A673 (cell line): ENCODE measurements at regions not wholly inside any gene's neighbourhood (a gene's known extent, or its start where the extent isn't known, plus 50 kb on each side); places are given as distances from the start of the nearest gene placed in this dataset.
A peak's percentile ranks its signal among the peaks of the same experiment; 100 is the strongest.

ENCODE experiments used
- BruUV-seq: library from RNA; stranded (reverse); fragments of 400-500 nt; replicated peaks from 2 replicates; lab custom pipeline; 2021; lab: Mats Ljungman, UMichigan
- CTCF ChIA-PET: fragments of 300-600 bp; sonication (Branson Sonifier 250); formaldehyde crosslinking; loops from one replicate; lab custom pipeline; 2022; ENCODE audit warnings: antibody characterized with exemption; lab: Charles Lee
- POLR2A ChIA-PET: fragments of 300-600 bp; sonication (Branson Sonifier 250); formaldehyde crosslinking; loops from one replicate; lab custom pipeline; 2022; ENCODE audit warnings: antibody characterized with exemption; ENCODE audit not compliant: low non-redundant PET; lab: Charles Lee
- DNase-seq: peaks from one replicate; pipeline ENCODE4 v3.0.0-alpha.2; 2015; ENCODE audit warnings: low spot score
- H3K27ac ChIP-seq: fragments of 200-600 bp; sonication (generic); 2 replicates; pipeline ENCODE4 v1.5.1; 2016; ENCODE audit warnings: mixed run types, low read depth, mild to moderate bottlenecking, mixed read lengths, antibody characterized with exemption, low read length; ENCODE audit not compliant: poor library complexity, severe bottlenecking
- H3K27me3 ChIP-seq: fragments of 200-600 bp; sonication (generic); replicated peaks from 2 replicates; pipeline ENCODE4 v1.6.1; 2017; ENCODE audit warnings: mixed run types, low read depth, mild to moderate bottlenecking, mixed read lengths, antibody characterized with exemption, low read length; ENCODE audit not compliant: insufficient read depth, poor library complexity
- H3K36me3 ChIP-seq: fragments of 200-600 bp; sonication (generic); 2 replicates; pipeline ENCODE4 v1.6.1; 2016; ENCODE audit warnings: mixed run types, mild to moderate bottlenecking, mixed read lengths, antibody characterized with exemption, low read length; ENCODE audit not compliant: insufficient read depth, poor library complexity, severe bottlenecking
- H3K4me1 ChIP-seq: fragments of 200-600 bp; sonication (generic); 2 replicates; pipeline ENCODE4 v1.6.1; 2017; ENCODE audit warnings: mixed run types, mild to moderate bottlenecking, mixed read lengths, antibody characterized with exemption, low read length; ENCODE audit not compliant: insufficient read depth, poor library complexity, severe bottlenecking
- H3K4me3 ChIP-seq: fragments of 200-600 bp; sonication (generic); 2 replicates; pipeline ENCODE4 v1.5.1; 2016; ENCODE audit warnings: low read depth, mixed run types, mild to moderate bottlenecking, mixed read lengths, low read length; ENCODE audit not compliant: poor library complexity, severe bottlenecking
- H3K9me3 ChIP-seq: fragments of 200-600 bp; sonication (generic); 2 replicates; pipeline ENCODE4 v1.6.1; 2016; ENCODE audit warnings: mixed run types, low read depth, mild to moderate bottlenecking, mixed read lengths, antibody characterized with exemption, low read length; ENCODE audit not compliant: poor library complexity, severe bottlenecking
- CTCF ChIP-seq: fragments of 300-800, 200-600 bp; sonication (generic); conservative IDR thresholded peaks from 2 replicates; pipeline ENCODE4 v1.5.1; 2017; ENCODE audit warnings: low read depth, mild to moderate bottlenecking, antibody characterized with exemption, low read length, moderate library complexity, mixed read lengths
- EZH2 ChIP-seq: fragments of 200-600 bp; sonication (generic); IDR thresholded peaks from 2 replicates; pipeline ENCODE4 v1.6.1; 2017; ENCODE audit warnings: borderline replicate concordance, low read depth, mild to moderate bottlenecking, mixed read lengths, antibody characterized with exemption, low read length; ENCODE audit not compliant: poor library complexity, severe bottlenecking
- intact Hi-C: fragments of 100-400 bp; cut with micrococcal nuclease; formaldehyde crosslinking; loops from one replicate; pipeline ENCODE4 v1.10.0; 2022; ENCODE audit not compliant: unreplicated experiment

GRCh38 chr10:118926441-118926840, 103.1 kb upstream of the NANOS1 start:
- no TSS peak for BruUV-seq

GRCh38 chr10:118926903-118927302, 102.6 kb upstream of the NANOS1 start:
- peaks cover 17% of the 10 kb centered on the region for H3K9me3 ChIP-seq
- DNase-seq, result no peak
- TF ChIP-seq CTCF (no peak), EZH2 (no peak)
- H3K4me1 ChIP-seq, result no peaks in the 10 kb centered on the region
- intact Hi-C loops, result no loop called here
- CTCF ChIA-PET, result no interaction called here
- no peak overlapping the region for H3K4me3 ChIP-seq
- BruUV-seq, result no TSS peak
- H3K27ac ChIP-seq, result no peak overlapping the region
- peaks cover 6% of the 10 kb centered on the region for H3K27me3 ChIP-seq
- no peaks in the 10 kb centered on the region for H3K36me3 ChIP-seq
- POLR2A ChIA-PET, result no interaction called here

More at GRCh38 chr10:118926441-118926840, 103.1 kb upstream of the NANOS1 start:
- H3K4me3 ChIP-seq, result no peak overlapping the region
- peaks cover 12% of the 10 kb centered on the region for H3K9me3 ChIP-seq
- ChIA-PET POLR2A (no interaction called here), CTCF (no interaction called here)
- H3K27me3 ChIP-seq, result peaks cover 10% of the 10 kb centered on the region
- intact Hi-C loops, result no loop called here
- no peak overlapping the region for H3K27ac ChIP-seq
- H3K4me1 ChIP-seq, result no peaks in the 10 kb centered on the region
- H3K36me3 ChIP-seq, result no peaks in the 10 kb centered on the region
- DNase-seq, result no peak
- TF ChIP-seq CTCF, result no peak
- no peak for TF ChIP-seq EZH2

GRCh38 chr10:118927321-118927720, 102.2 kb upstream of the NANOS1 start:
- TF ChIP-seq EZH2 (no peak), CTCF (no peak)
- peaks cover 19% of the 10 kb centered on the region for H3K9me3 ChIP-seq
- BruUV-seq, result no TSS peak
- no peak overlapping the region for H3K4me3 ChIP-seq
- H3K27me3 ChIP-seq, result peaks cover 2% of the 10 kb centered on the region
- no peaks in the 10 kb centered on the region for H3K4me1 ChIP-seq
- no peak overlapping the region for H3K27ac ChIP-seq
- intact Hi-C loops, result no loop called here
- ChIA-PET CTCF (no interaction called here), POLR2A (no interaction called here)
- DNase-seq, result peak; percentile 47
- H3K36me3 ChIP-seq, result no peaks in the 10 kb centered on the region
